IPS-20b (cell line): ENCODE measurements at regions not wholly inside any gene's neighbourhood (a gene's known extent, or its start where the extent isn't known, plus 50 kb on each side); places are given as distances from the start of the nearest gene placed in this dataset.

Experiments used
- H3K27ac ChIP-seq: one replicate; pipeline ENCODE4 v1.5.1; 2013; ENCODE audit warnings: low read length
- H3K27me3 ChIP-seq: 2 replicates; pipeline ENCODE4 v1.6.1; 2013; ENCODE audit warnings: mild to moderate bottlenecking, low read length, inconsistent platforms; ENCODE audit not compliant: insufficient read depth
- H3K36me3 ChIP-seq: 2 replicates; pipeline ENCODE4 v1.6.1; 2013; ENCODE audit warnings: low read depth, mild to moderate bottlenecking, inconsistent platforms, low read length, moderate library complexity; ENCODE audit not compliant: insufficient read depth
- H3K4me1 ChIP-seq: 2 replicates; pipeline ENCODE4 v1.6.1; 2013; ENCODE audit warnings: mild to moderate bottlenecking, control low read depth, inconsistent platforms, low read length, moderate library complexity; ENCODE audit not compliant: insufficient read depth
- H3K4me3 ChIP-seq: 2 replicates; pipeline ENCODE4 v1.5.1; 2013; ENCODE audit warnings: mild to moderate bottlenecking, low read length, inconsistent platforms
- H3K9ac ChIP-seq: 2 replicates; pipeline ENCODE4 v1.6.1; 2013; ENCODE audit warnings: low read depth, mild to moderate bottlenecking, inconsistent platforms, low read length, moderate library complexity
- H3K9me3 ChIP-seq: 2 replicates; pipeline ENCODE4 v1.6.1; 2013; ENCODE audit warnings: mild to moderate bottlenecking, low read depth, low read length, inconsistent platforms; ENCODE audit not compliant: insufficient read depth

DNA sequence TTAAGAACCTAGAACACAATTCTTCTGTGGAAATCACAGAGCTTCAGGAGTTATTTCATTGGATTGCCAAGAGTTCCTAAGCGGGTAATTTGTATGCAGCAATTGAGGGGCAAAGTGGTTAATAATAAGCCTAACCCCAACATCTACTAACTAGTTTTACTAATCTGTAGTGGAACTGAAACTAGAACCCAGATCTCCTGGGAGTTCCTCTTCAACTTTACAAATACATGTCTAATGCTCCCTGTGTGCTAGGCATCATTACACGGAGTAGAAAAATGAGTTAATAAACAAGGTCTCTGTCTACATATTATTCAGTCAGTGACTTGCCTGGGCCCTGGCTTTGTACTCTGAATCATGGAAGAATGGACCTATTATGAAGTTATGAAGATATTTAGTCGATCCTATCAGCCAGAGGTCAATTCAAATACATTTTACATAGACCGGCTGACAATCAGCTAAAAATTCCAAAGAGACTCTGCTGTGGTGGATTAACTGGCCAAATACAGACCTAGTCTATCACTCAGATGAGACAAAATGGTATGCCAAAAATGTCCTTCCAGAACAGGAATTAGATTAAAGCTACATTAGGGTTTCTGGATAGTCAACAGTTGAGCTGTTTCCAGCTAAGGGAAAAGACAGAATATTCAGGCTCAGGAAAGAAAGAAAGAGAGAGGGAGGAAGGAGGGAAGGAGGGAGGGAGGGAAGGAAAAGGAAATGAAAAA is 326.0 kb downstream of the FBXW7 start:
- no peaks in the 10 kb centered on the region for H3K9me3 ChIP-seq
- H3K4me1 ChIP-seq, result peaks cover 11% of the 10 kb centered on the region; the same call in 1 of the 2 replicates
- H3K4me3 ChIP-seq, result no peak overlapping the region
- H3K27ac ChIP-seq, result no peak overlapping the region
- no peaks in the 10 kb centered on the region for H3K27me3 ChIP-seq
- no peaks in the 10 kb centered on the region for H3K36me3 ChIP-seq
- H3K9ac ChIP-seq, result no peak overlapping the region

DNA sequence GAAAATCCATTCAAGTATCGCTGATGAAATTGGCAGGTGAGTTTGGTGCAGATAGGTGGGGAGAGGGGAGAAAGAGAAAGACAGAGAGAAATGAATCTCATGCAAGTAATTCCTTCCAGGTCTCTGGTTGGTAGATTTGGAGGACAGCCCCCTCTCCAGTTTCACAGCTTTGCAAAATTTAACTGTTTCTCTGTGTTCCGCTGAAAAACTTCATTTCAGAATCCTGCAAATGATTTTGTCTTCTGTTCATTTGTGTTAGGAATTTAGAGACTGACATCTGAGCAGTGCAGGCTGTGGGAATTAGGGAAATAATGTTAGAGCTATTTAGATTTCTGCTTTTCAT is 328.5 kb downstream of the FBXW7 start:
- Histone ChIP-seq H3K36me3 (no peaks in the 10 kb centered on the region), H3K4me3 (no peak overlapping the region), H3K27me3 (no peaks in the 10 kb centered on the region), H3K9me3 (no peaks in the 10 kb centered on the region), H3K4me1 (peaks cover 11% of the 10 kb centered on the region; the same call in 1 of the 2 replicates), H3K9ac (no peak overlapping the region), H3K27ac (no peak overlapping the region)

GRCh38 chr4:152206646-152207377 is 329.1 kb downstream of the FBXW7 start:
- H3K27me3 ChIP-seq, result no peaks in the 10 kb centered on the region
- no peak overlapping the region for H3K9ac ChIP-seq
- H3K4me3 ChIP-seq, result no peak overlapping the region
- peaks cover 8% of the 10 kb centered on the region; the same call in 1 of the 2 replicates for H3K4me1 ChIP-seq
- H3K27ac ChIP-seq, result no peak overlapping the region
- no peaks in the 10 kb centered on the region for H3K36me3 ChIP-seq
- H3K9me3 ChIP-seq, result no peaks in the 10 kb centered on the region

DNA sequence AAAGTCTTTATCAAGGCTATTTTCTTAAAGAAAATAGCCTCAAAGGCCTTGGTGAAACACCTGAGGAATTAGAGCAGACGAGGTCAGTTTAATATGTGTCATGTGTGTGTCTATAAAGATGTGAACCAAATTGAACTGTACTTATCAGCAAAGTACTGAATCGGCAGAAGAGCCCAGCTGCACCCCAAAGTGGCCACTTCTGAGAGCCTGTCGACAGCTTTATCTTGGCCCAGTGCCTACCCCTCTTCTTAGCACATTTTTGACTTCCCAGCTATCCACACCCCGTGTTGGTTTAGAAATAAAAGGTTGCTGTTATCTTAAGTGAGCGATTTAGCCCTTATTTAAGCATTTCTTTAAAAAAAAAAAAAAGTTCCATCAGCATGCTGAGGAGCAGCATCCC is 329.7 kb downstream of the FBXW7 start:
- Histone ChIP-seq H3K36me3 (no peaks in the 10 kb centered on the region), H3K27ac (no peak overlapping the region), H3K4me1 (peaks cover 8% of the 10 kb centered on the region; the same call in 1 of the 2 replicates), H3K9me3 (no peaks in the 10 kb centered on the region), H3K9ac (no peak overlapping the region), H3K4me3 (no peak overlapping the region), H3K27me3 (no peaks in the 10 kb centered on the region)

DNA sequence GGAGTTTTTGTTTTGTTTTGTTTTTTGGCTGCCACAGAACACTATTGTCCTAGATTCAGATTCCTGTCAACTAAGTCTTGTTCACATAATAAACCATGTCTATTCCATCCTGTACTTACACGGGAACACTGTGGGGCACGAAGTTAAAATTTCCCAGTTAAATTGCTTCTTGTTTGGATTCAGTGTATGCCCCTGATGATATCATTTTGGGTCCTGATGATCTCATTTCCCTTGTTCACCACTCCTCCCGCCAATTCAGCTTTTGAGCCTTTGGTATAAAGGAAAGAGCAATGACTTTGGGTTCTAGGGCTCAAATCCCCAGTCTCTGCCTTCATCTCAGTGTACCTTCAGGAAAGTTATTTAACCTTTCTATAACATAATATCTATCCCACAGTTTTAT is 333.5 kb downstream of the FBXW7 start:
- Histone ChIP-seq H3K27me3 (no peaks in the 10 kb centered on the region), H3K4me3 (no peak overlapping the region), H3K9ac (no peak overlapping the region), H3K9me3 (no peaks in the 10 kb centered on the region), H3K27ac (no peak overlapping the region), H3K4me1 (peaks cover 4% of the 10 kb centered on the region; the same call in 1 of the 2 replicates), H3K36me3 (no peaks in the 10 kb centered on the region)

- Histone ChIP-seq H3K27ac (no peak overlapping the region), H3K9me3 (no peaks in the 10 kb centered on the region), H3K27me3 (no peaks in the 10 kb centered on the region), H3K4me1 (no peaks in the 10 kb centered on the region), H3K36me3 (no peaks in the 10 kb centered on the region), H3K9ac (no peak overlapping the region), H3K4me3 (no peak overlapping the region)
Observed at GRCh38 chr4:152200511-152201333, 335.2 kb downstream of the FBXW7 start.

- Histone ChIP-seq H3K4me1 (no peaks in the 10 kb centered on the region), H3K4me3 (no peak overlapping the region), H3K27ac (no peak overlapping the region), H3K9ac (no peak overlapping the region), H3K27me3 (no peaks in the 10 kb centered on the region), H3K36me3 (no peaks in the 10 kb centered on the region), H3K9me3 (no peaks in the 10 kb centered on the region)
Observed at GRCh38 chr4:152197211-152197610, 338.7 kb downstream of the FBXW7 start.

DNA sequence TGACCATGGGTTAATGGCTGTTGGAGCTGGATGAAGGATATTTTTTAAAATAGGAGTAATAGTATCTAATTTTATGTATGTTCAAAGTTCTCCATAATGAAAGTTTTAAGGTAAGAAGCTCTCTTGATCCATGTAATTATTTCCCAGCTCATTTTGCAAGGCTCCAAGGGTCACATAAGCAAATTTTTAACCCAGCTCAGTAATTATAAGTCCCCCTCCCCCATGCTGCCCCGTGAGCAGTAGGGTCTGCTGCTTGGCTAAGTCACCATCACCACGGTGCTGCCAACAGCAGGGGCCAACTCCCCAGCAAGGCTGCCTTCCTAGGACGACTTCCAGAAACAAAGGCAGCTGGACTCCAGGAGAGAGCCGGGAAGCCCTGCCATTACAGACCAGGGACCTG is 340.0 kb downstream of the FBXW7 start:
- Histone ChIP-seq H3K27ac (no peak overlapping the region), H3K36me3 (no peaks in the 10 kb centered on the region), H3K9me3 (no peaks in the 10 kb centered on the region), H3K4me3 (no peak overlapping the region), H3K9ac (no peak overlapping the region), H3K27me3 (no peaks in the 10 kb centered on the region), H3K4me1 (no peaks in the 10 kb centered on the region)

- H3K4me1 ChIP-seq, result no peaks in the 10 kb centered on the region
- H3K27me3 ChIP-seq, result no peaks in the 10 kb centered on the region
Observed at GRCh38 chr4:152193059-152193458, 342.8 kb downstream of the FBXW7 start.

GRCh38 chr4:152190907-152191306 is 345.0 kb downstream of the FBXW7 start:
- H3K27ac ChIP-seq, result no peak overlapping the region
- H3K36me3 ChIP-seq, result no peaks in the 10 kb centered on the region
- H3K27me3 ChIP-seq, result no peaks in the 10 kb centered on the region
- H3K9me3 ChIP-seq, result no peaks in the 10 kb centered on the region
- no peak overlapping the region for H3K9ac ChIP-seq
- H3K4me1 ChIP-seq, result no peaks in the 10 kb centered on the region
- H3K4me3 ChIP-seq, result no peak overlapping the region

More at GRCh38 chr4:152193059-152193458, 342.8 kb downstream of the FBXW7 start:
- no peaks in the 10 kb centered on the region for H3K9me3 ChIP-seq
- H3K4me3 ChIP-seq, result no peak overlapping the region
- no peak overlapping the region for H3K9ac ChIP-seq
- no peak overlapping the region for H3K27ac ChIP-seq
- no peaks in the 10 kb centered on the region for H3K36me3 ChIP-seq

GRCh38 chr4:152189451-152190179 is 346.3 kb downstream of the FBXW7 start:
- H3K27me3 ChIP-seq, result no peaks in the 10 kb centered on the region
- no peak overlapping the region for H3K4me3 ChIP-seq
- no peaks in the 10 kb centered on the region for H3K9me3 ChIP-seq
- H3K4me1 ChIP-seq, result no peaks in the 10 kb centered on the region
- no peak overlapping the region for H3K9ac ChIP-seq
- no peaks in the 10 kb centered on the region for H3K36me3 ChIP-seq
- H3K27ac ChIP-seq, result no peak overlapping the region
